Panc1 (cell line): ENCODE measurements at regions not wholly inside any gene's neighbourhood (a gene's known extent, or its start where the extent isn't known, plus 50 kb on each side); places are given as distances from the start of the nearest gene placed in this dataset.

Experiments
- ATAC-seq: fragments of 200-7000 bp; cut with Tn5 transposase; 2 replicates; pipeline ENCODE4 v1.9.1; 2020; ENCODE audit warnings: mild to moderate bottlenecking, moderate library complexity
- BruUV-seq: library from RNA; stranded (reverse); fragments of 400-500 nt; replicated peaks from 2 replicates; lab custom pipeline; 2021; lab: Mats Ljungman, UMichigan
- CTCF ChIA-PET: fragments of 300-600 bp; sonication (Branson Sonifier 250); formaldehyde crosslinking; loops from one replicate; lab custom pipeline; 2022; ENCODE audit warnings: antibody characterized with exemption; lab: Charles Lee
- POLR2A ChIA-PET: fragments of 300-600 bp; sonication (Branson Sonifier 250); formaldehyde crosslinking; loops from one replicate; lab custom pipeline; 2022; ENCODE audit warnings: antibody characterized with exemption; lab: Charles Lee
- DNase-seq: peaks from one replicate; pipeline ENCODE4 v3.0.0-alpha.2; 2010; ENCODE audit warnings: low read depth, low spot score
- H3K27ac ChIP-seq: 2 replicates; pipeline ENCODE4 v1.5.1; 2011; ENCODE audit warnings: mild to moderate bottlenecking, low read length, inconsistent platforms
- H3K27me3 ChIP-seq: fragments of 200-500 bp; sonication (Bioruptor generic); 2 replicates; pipeline ENCODE4 v1.6.0; 2014; ENCODE audit warnings: low read length, inconsistent platforms; ENCODE audit not compliant: control insufficient read depth, insufficient read depth
- H3K36me3 ChIP-seq: fragments of 200-500 bp; sonication (Bioruptor generic); 2 replicates; pipeline ENCODE4 v1.5.1; 2014; ENCODE audit warnings: inconsistent platforms, mild to moderate bottlenecking, low read length, moderate library complexity; ENCODE audit not compliant: control insufficient read depth, insufficient read depth
- H3K4me1 ChIP-seq: 2 replicates; pipeline ENCODE4 v1.5.1; 2011; ENCODE audit warnings: inconsistent platforms, mild to moderate bottlenecking, low read length, moderate library complexity; ENCODE audit not compliant: control insufficient read depth, insufficient read depth
- H3K4me3 ChIP-seq, 2 experiments: 2 replicates each; pipeline ENCODE4 v1.5.1; 2011 to 2012; ENCODE audit warnings: low read depth in 2 of 2, low read length in 2 of 2, mild to moderate bottlenecking in 2 of 2, inconsistent platforms in 1 of 2, moderate library complexity in 1 of 2
- H3K9me3 ChIP-seq: fragments of 200-500 bp; sonication (Bioruptor generic); 2 replicates; pipeline ENCODE4 v1.5.1; 2014; ENCODE audit warnings: low read depth, mild to moderate bottlenecking, inconsistent platforms, low read length, moderate library complexity; ENCODE audit not compliant: control insufficient read depth, insufficient read depth
- CTCF ChIP-seq: fragments of 450-650 bp; IDR thresholded peaks from 2 replicates; pipeline ENCODE4 v1.5.1; 2017; ENCODE audit warnings: mild to moderate bottlenecking
- POLR2AphosphoS5 ChIP-seq: IDR thresholded peaks from 2 replicates; pipeline ENCODE4 v1.6.1; 2012; ENCODE audit warnings: mild to moderate bottlenecking, low read depth, low read length, moderate library complexity
- REST ChIP-seq, 2 experiments: IDR thresholded peaks; 2 replicates each; pipeline ENCODE4 v1.6.1; 2011 to 2012; ENCODE audit warnings: low read depth in 2 of 2, control low read depth in 1 of 2, low read length in 1 of 2, mild to moderate bottlenecking in 1 of 2, moderate library complexity in 1 of 2; ENCODE audit not compliant: insufficient read depth in 1 of 2
- SIN3A ChIP-seq: IDR thresholded peaks from 2 replicates; pipeline ENCODE4 v1.6.1; 2012; ENCODE audit warnings: low read depth, mild to moderate bottlenecking, low read length, moderate library complexity, borderline replicate concordance; ENCODE audit not compliant: insufficient read depth
- TCF7L2 ChIP-seq: IDR thresholded peaks from 2 replicates; pipeline ENCODE4 v1.6.1; 2011; ENCODE audit warnings: mild to moderate bottlenecking, low read depth, low read length, inconsistent platforms
- in situ Hi-C: cut with HindIII; loops from 2 replicates; pipeline ENCODE4 v1.10.0; 2016; ENCODE audit warnings: low sequenced_read_pairs, low pct_unique_long_range_greater_than_20kb
- intact Hi-C: fragments of 100-400 bp; cut with micrococcal nuclease; formaldehyde crosslinking; loops from one replicate; pipeline ENCODE4 v1.10.0; 2022; ENCODE audit not compliant: unreplicated experiment

GRCh38 chr4:91751961-91752360, 551.8 kb upstream of the GRID2 start:
- ChIA-PET POLR2A (no interaction called here), CTCF (no interaction called here)
- no peak for ATAC-seq
- no peaks in the 10 kb centered on the region for H3K4me1 ChIP-seq
- TF ChIP-seq SIN3A: no peak
- no peak for TF ChIP-seq TCF7L2
- TF ChIP-seq REST (IDR thresholded peaks at IDR 0.05; ENCODE audit: insufficient read depth in 1 of 2, low read depth in 2 of 2, low read length in 1 of 2): no peak
- TF ChIP-seq CTCF: no peak
- no peak for TF ChIP-seq POLR2AphosphoS5
- H3K4me3 ChIP-seq: no peak overlapping the region
- in situ Hi-C loops: no loop called here
- no peak overlapping the region for H3K27ac ChIP-seq
- no peaks in the 10 kb centered on the region for H3K27me3 ChIP-seq
- no peaks in the 10 kb centered on the region for H3K36me3 ChIP-seq
- BruUV-seq: no TSS peak
- DNase-seq: no peak
- intact Hi-C loops: no loop called here
- H3K9me3 ChIP-seq: no peaks in the 10 kb centered on the region

- BruUV-seq: no TSS peak
- no peaks in the 10 kb centered on the region for H3K27me3 ChIP-seq
- ATAC-seq (no peak), DNase-seq (no peak)
- in situ Hi-C loops: no loop called here
- ChIA-PET POLR2A (no interaction called here), CTCF (no interaction called here)
- intact Hi-C loops: no loop called here
- no peaks in the 10 kb centered on the region for H3K36me3 ChIP-seq
- no peaks in the 10 kb centered on the region for H3K9me3 ChIP-seq
- no peaks in the 10 kb centered on the region for H3K4me1 ChIP-seq
- TF ChIP-seq TCF7L2 (no peak), CTCF (no peak), SIN3A (no peak), REST (IDR thresholded peaks at IDR 0.05; ENCODE audit: insufficient read depth in 1 of 2, low read depth in 2 of 2, low read length in 1 of 2) (no peak), POLR2AphosphoS5 (no peak)
- H3K27ac ChIP-seq: no peak overlapping the region
- no peak overlapping the region for H3K4me3 ChIP-seq
Observed at GRCh38 chr4:91754716-91755115, 549.0 kb upstream of the GRID2 start.
